Endodermal cell (in vitro differentiated cells): ENCODE measurements at regions not wholly inside any gene's neighbourhood (a gene's known extent, or its start where the extent isn't known, plus 50 kb on each side); places are given as distances from the start of the nearest gene placed in this dataset.

Experiments used
- DNase-seq: peaks from one replicate; pipeline ENCODE4 v3.0.0-alpha.2; 2017
- H3K27ac ChIP-seq: 2 replicates; pipeline ENCODE4 v1.5.1; 2013; ENCODE audit warnings: mild to moderate bottlenecking, low read depth, low read length, moderate library complexity
- H3K27me3 ChIP-seq: 2 replicates; pipeline ENCODE4 v1.6.1; 2013; ENCODE audit warnings: mild to moderate bottlenecking, low read length, moderate library complexity; ENCODE audit not compliant: insufficient read depth, control insufficient read depth, poor library complexity, severe bottlenecking
- H3K36me3 ChIP-seq: 2 replicates; pipeline ENCODE4 v1.7.0; 2013; ENCODE audit warnings: mild to moderate bottlenecking, low read length, moderate library complexity; ENCODE audit not compliant: control insufficient read depth, insufficient read depth
- H3K4me1 ChIP-seq: one replicate; pipeline ENCODE4 v1.7.0; 2013; ENCODE audit warnings: low read length; ENCODE audit not compliant: control insufficient read depth, insufficient read depth
- H3K4me3 ChIP-seq: 2 replicates; pipeline ENCODE4 v1.5.1; 2013; ENCODE audit warnings: mild to moderate bottlenecking, low read length, moderate library complexity
- H3K9ac ChIP-seq: 2 replicates; pipeline ENCODE4 v1.6.1; 2013; ENCODE audit warnings: mild to moderate bottlenecking, low read length, moderate library complexity; ENCODE audit not compliant: poor library complexity, severe bottlenecking; ENCODE audit errors: extremely low read depth
- H3K9me3 ChIP-seq: 2 replicates; pipeline ENCODE4 v1.6.1; 2013; ENCODE audit warnings: mild to moderate bottlenecking, low read length, moderate library complexity; ENCODE audit not compliant: control insufficient read depth
- H3K27ac Mint-ChIP-seq: 2 replicates; pipeline ENCODE4 v1.8.0; 2020; ENCODE audit warnings: mixed read lengths
- H3K27me3 Mint-ChIP-seq: 2 replicates; pipeline ENCODE4 v1.8.0; 2021; ENCODE audit warnings: mild to moderate bottlenecking, mixed read lengths; ENCODE audit not compliant: insufficient read depth
- H3K36me3 Mint-ChIP-seq: 2 replicates; pipeline ENCODE4 v1.8.0; 2020; ENCODE audit warnings: low read depth, mixed read lengths
- H3K4me1 Mint-ChIP-seq: 2 replicates; pipeline ENCODE4 v1.8.0; 2020; ENCODE audit warnings: mixed read lengths
- H3K4me3 Mint-ChIP-seq: 2 replicates; pipeline ENCODE4 v1.8.0; 2020; ENCODE audit warnings: mild to moderate bottlenecking, moderate library complexity, mixed read lengths
- H3K9me3 Mint-ChIP-seq: 2 replicates; pipeline ENCODE4 v1.8.0; 2020; ENCODE audit warnings: mild to moderate bottlenecking, mixed read lengths
- WGBS, 2 experiments: methylation state at CpG; one replicate each; pipeline versions ENCODE4 v1.1.5 to v1.1.7; 2013; ENCODE audit warnings: missing lambda C conversion rate in 2 of 2, mixed read lengths in 1 of 2; ENCODE audit not compliant: insufficient coverage in 1 of 2, insufficient read length in 1 of 2; 5-methylcytosine and 5-hydroxymethylcytosine counted together
- TF ChIP-seq, protein P1 (sequence below): fragments of 200-600 bp; sonication (generic); conservative IDR thresholded peaks from 2 replicates; pipeline ENCODE4 v1.5.0; 2021; ENCODE audit warnings: antibody characterized with exemption, mild to moderate bottlenecking

DNA sequence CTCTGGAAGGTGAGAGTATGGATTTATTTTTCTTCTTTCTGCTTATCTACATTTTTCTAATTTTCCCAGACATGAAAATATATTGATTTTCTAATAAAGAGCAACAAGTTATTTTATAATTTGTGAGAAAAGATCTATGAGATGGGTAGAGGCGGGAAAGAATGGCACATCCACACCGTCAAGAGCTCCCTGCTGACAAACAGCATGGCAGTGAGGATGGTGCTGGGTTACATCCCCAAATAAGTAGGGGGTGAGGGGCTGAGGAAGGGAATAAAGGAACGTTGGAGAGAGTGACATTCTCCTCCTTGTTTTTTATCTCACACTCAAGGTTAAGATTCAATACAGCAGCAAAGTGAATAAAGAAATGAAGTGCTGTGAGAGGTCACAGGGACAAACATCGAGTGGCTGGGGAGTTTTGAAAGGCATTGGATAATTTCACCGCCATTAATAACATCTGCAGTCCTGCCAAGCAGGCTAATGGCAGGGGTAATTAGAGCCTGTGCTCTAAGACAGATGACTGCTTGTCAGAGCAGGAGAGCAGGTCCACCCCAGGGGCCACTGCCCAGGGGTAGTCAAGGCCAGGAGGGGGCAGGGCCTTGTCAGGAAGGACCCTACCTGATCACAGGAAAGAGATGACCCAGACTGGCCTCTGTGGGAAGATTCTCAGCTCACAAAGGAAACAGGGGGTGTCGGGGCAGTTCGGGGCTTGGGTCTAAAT is 323.8 kb downstream of the FBXW7 start:
- no peak for DNase-seq
- H3K36me3 ChIP-seq: no peaks in the 10 kb centered on the region
- 80 to 93% methylated on average over 6 of the region's 7 CpGs for WGBS, 2 experiments
- no peak overlapping the region for H3K9ac ChIP-seq
- no peaks in the 10 kb centered on the region for H3K27me3 Mint-ChIP-seq
- H3K27ac Mint-ChIP-seq: no peak overlapping the region
- no peaks in the 10 kb centered on the region for H3K27me3 ChIP-seq
- no peaks in the 10 kb centered on the region for H3K4me1 ChIP-seq
- TF ChIP-seq, protein P1, sequence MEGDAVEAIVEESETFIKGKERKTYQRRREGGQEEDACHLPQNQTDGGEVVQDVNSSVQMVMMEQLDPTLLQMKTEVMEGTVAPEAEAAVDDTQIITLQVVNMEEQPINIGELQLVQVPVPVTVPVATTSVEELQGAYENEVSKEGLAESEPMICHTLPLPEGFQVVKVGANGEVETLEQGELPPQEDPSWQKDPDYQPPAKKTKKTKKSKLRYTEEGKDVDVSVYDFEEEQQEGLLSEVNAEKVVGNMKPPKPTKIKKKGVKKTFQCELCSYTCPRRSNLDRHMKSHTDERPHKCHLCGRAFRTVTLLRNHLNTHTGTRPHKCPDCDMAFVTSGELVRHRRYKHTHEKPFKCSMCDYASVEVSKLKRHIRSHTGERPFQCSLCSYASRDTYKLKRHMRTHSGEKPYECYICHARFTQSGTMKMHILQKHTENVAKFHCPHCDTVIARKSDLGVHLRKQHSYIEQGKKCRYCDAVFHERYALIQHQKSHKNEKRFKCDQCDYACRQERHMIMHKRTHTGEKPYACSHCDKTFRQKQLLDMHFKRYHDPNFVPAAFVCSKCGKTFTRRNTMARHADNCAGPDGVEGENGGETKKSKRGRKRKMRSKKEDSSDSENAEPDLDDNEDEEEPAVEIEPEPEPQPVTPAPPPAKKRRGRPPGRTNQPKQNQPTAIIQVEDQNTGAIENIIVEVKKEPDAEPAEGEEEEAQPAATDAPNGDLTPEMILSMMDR: no peak
- H3K4me3 Mint-ChIP-seq: no peak overlapping the region
- peaks cover 5% of the 10 kb centered on the region for H3K4me1 Mint-ChIP-seq
- H3K9me3 ChIP-seq: no peaks in the 10 kb centered on the region
- no peak overlapping the region for H3K27ac ChIP-seq
- H3K9me3 Mint-ChIP-seq: peaks cover 2% of the 10 kb centered on the region
- no peaks in the 10 kb centered on the region for H3K36me3 Mint-ChIP-seq
- no peak overlapping the region for H3K4me3 ChIP-seq

DNA sequence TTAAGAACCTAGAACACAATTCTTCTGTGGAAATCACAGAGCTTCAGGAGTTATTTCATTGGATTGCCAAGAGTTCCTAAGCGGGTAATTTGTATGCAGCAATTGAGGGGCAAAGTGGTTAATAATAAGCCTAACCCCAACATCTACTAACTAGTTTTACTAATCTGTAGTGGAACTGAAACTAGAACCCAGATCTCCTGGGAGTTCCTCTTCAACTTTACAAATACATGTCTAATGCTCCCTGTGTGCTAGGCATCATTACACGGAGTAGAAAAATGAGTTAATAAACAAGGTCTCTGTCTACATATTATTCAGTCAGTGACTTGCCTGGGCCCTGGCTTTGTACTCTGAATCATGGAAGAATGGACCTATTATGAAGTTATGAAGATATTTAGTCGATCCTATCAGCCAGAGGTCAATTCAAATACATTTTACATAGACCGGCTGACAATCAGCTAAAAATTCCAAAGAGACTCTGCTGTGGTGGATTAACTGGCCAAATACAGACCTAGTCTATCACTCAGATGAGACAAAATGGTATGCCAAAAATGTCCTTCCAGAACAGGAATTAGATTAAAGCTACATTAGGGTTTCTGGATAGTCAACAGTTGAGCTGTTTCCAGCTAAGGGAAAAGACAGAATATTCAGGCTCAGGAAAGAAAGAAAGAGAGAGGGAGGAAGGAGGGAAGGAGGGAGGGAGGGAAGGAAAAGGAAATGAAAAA is 326.0 kb downstream of the FBXW7 start:
- no peaks in the 10 kb centered on the region for H3K27me3 ChIP-seq
- Mint-ChIP-seq H3K9me3 (no peaks in the 10 kb centered on the region), H3K4me3 (no peak overlapping the region), H3K36me3 (no peaks in the 10 kb centered on the region), H3K27me3 (no peaks in the 10 kb centered on the region), H3K4me1 (peaks cover 9% of the 10 kb centered on the region), H3K27ac (no peak overlapping the region)
- H3K9me3 ChIP-seq: no peaks in the 10 kb centered on the region
- WGBS, 2 experiments: 92% methylated on average over 4 of the region's 4 CpGs; no CpG with 5 or more reads in 1 of the 2 experiments
- TF ChIP-seq, protein P1: no peak
- no peak overlapping the region for H3K9ac ChIP-seq
- no peak overlapping the region for H3K4me3 ChIP-seq
- DNase-seq: no peak
- no peaks in the 10 kb centered on the region for H3K4me1 ChIP-seq
- H3K27ac ChIP-seq: no peak overlapping the region
- H3K36me3 ChIP-seq: no peaks in the 10 kb centered on the region

DNA sequence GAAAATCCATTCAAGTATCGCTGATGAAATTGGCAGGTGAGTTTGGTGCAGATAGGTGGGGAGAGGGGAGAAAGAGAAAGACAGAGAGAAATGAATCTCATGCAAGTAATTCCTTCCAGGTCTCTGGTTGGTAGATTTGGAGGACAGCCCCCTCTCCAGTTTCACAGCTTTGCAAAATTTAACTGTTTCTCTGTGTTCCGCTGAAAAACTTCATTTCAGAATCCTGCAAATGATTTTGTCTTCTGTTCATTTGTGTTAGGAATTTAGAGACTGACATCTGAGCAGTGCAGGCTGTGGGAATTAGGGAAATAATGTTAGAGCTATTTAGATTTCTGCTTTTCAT is 328.5 kb downstream of the FBXW7 start:
- TF ChIP-seq, protein P1: no peak
- H3K4me1 ChIP-seq: no peaks in the 10 kb centered on the region
- Mint-ChIP-seq H3K4me1 (peaks cover 9% of the 10 kb centered on the region), H3K4me3 (no peak overlapping the region), H3K9me3 (no peaks in the 10 kb centered on the region), H3K27ac (no peak overlapping the region), H3K27me3 (no peaks in the 10 kb centered on the region), H3K36me3 (no peaks in the 10 kb centered on the region)
- no peak overlapping the region for H3K9ac ChIP-seq
- H3K4me3 ChIP-seq: no peak overlapping the region
- H3K36me3 ChIP-seq: no peaks in the 10 kb centered on the region
- no peak for DNase-seq
- no peaks in the 10 kb centered on the region for H3K9me3 ChIP-seq
- WGBS, 2 experiments: 87% methylated on average over 2 of the region's 2 CpGs; no CpG with 5 or more reads in 1 of the 2 experiments
- no peaks in the 10 kb centered on the region for H3K27me3 ChIP-seq
- H3K27ac ChIP-seq: no peak overlapping the region
